ENCODE measurements at regions not wholly inside any gene's neighbourhood (a gene's known extent, or its start where the extent isn't known, plus 50 kb on each side); places are given as distances from the start of the nearest gene placed in this dataset.

- TF ChIP-seq CTCF (IDR thresholded peaks at IDR 0.05) (no peak), POLR2A (IDR thresholded peaks at IDR 0.05) (no peak)
Measured at GRCh38 chr2:23091900-23092299, 293.1 kb upstream of the KLHL29 start.

Data from testis (tissue), 2 donors.